ENCODE measurements at regions not wholly inside any gene's neighbourhood (a gene's known extent, or its start where the extent isn't known, plus 50 kb on each side); places are given as distances from the start of the nearest gene placed in this dataset.
"Not testable (repeated sequence)": the region's sequence is repeated elsewhere in the genome, so short reads cannot be mapped to it uniquely, and the experiment has no call there.

DNA sequence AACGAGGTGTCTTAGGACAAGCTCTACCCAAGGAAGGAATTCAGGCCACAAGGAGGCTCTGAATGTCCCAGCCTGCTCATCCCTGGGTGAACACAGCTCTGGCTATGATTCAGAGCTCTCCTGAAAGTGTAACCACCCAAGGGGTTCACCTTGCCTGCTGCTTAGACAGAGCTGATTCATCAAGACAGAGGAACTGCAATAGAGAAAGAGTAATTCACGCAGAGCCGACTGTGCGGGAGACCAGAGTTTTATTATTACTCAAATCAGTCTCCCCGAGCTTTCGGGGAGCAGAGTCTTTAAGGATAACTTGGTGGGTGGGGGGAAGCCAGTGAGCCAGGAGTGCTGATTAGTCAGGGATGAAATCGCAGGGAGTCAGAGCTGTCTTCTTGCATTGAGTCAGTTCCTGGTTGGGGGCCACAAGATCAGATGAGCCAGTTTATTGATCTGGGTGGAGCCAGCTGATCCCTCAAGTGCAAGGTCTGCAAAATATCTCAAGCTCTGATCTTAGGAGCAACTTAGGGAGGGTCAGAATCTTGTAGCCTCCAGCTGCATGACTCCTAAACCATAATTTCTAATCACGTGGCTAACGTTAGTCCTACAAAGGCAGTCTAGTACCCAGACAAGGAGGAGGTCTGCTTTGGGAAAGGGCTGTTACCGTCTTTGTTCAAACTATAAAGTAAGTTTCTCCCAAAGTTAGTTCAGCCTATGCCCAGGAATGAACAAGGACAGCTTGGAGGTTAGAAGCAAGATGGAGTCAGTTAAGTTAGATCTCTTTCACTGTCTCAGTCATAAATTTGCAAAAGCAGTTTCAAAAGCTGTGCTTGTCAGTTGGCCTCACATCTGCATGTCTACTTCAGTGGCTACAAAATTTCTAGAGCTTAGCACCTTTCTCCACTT lies 123.4 kb upstream of the DAPK1 start:
- H3K36me3 Mint-ChIP-seq; H3K36me3 ChIP-seq (ENCODE audit: control insufficient read depth in 2 of 2, extremely low read depth in 1 of 2, insufficient read depth in 1 of 2, low read length in 1 of 2); H3K27ac ChIP-seq (ENCODE audit: low read length); ATAC-seq (replicated peaks in 1 of 4); H3K4me3 ChIP-seq (ENCODE audit: control insufficient read depth in 1 of 2, extremely low read depth in 1 of 2, low read length in 1 of 2); H3K4me1 Mint-ChIP-seq; POLR2A ChIA-PET; H3K9me3 Mint-ChIP-seq; H3K27ac Mint-ChIP-seq; H3K4me3 Mint-ChIP-seq; H3K9me3 ChIP-seq; H3K4me1 ChIP-seq (ENCODE audit: control insufficient read depth in 1 of 2, extremely low read depth in 1 of 2, insufficient read depth in 2 of 2, low read length in 2 of 2); DNase-seq: not testable (repeated sequence)
- CTCF ChIA-PET = interaction anchor here (0.6 kb wide), 2 partner anchors 16 to 983 kb away, joined by 3 to 4 read pairs; no protein-coding TSS in a partner anchor
- peaks cover 0 to 20% of the 10 kb centered on the region in 2 experiments for H3K27me3 ChIP-seq (replicated peaks in 1 of 2; ENCODE audit: control insufficient read depth in 2 of 2, extremely low read depth in 1 of 2, insufficient read depth in 2 of 2, low read length in 1 of 2)
- peaks cover 15 to 20% of the 10 kb centered on the region in 2 donors for H3K27me3 Mint-ChIP-seq
- 56% methylated on average over 3 of the region's 10 CpGs for WGBS (ENCODE audit: insufficient coverage)

GRCh38 chr9:87375397-87376073 lies 122.1 kb upstream of the DAPK1 start:
- H3K36me3 Mint-ChIP-seq = no peaks in the 10 kb centered on the region
- Histone ChIP-seq H3K4me3 (ENCODE audit: control insufficient read depth in 1 of 2, extremely low read depth in 1 of 2, low read length in 1 of 2) (no peak overlapping the region), H3K4me1 (ENCODE audit: control insufficient read depth in 1 of 2, extremely low read depth in 1 of 2, insufficient read depth in 2 of 2, low read length in 2 of 2) (no peaks in the 10 kb centered on the region), H3K27ac (ENCODE audit: low read length) (no peak overlapping the region), H3K36me3 (ENCODE audit: control insufficient read depth in 2 of 2, extremely low read depth in 1 of 2, insufficient read depth in 1 of 2, low read length in 1 of 2) (no peaks in the 10 kb centered on the region), H3K9me3 (no peaks in the 10 kb centered on the region), H3K27me3 (replicated peaks in 1 of 2; ENCODE audit: control insufficient read depth in 2 of 2, extremely low read depth in 1 of 2, insufficient read depth in 2 of 2, low read length in 1 of 2) (peaks cover 0 to 17% of the 10 kb centered on the region in 2 experiments)
- WGBS (ENCODE audit: insufficient coverage) = 98% methylated on average over 4 of the region's 7 CpGs
- ATAC-seq (replicated peaks in 1 of 4) = no peak
- no peak for DNase-seq
- no peak overlapping the region for H3K4me3 Mint-ChIP-seq
- no peak overlapping the region for H3K27ac Mint-ChIP-seq
- peaks cover 9 to 15% of the 10 kb centered on the region in 2 donors for H3K27me3 Mint-ChIP-seq
- ChIA-PET POLR2A (no interaction called here), CTCF (no interaction called here)
- no peaks in the 10 kb centered on the region for H3K4me1 Mint-ChIP-seq
- no peaks in the 10 kb centered on the region for H3K9me3 Mint-ChIP-seq

DNA sequence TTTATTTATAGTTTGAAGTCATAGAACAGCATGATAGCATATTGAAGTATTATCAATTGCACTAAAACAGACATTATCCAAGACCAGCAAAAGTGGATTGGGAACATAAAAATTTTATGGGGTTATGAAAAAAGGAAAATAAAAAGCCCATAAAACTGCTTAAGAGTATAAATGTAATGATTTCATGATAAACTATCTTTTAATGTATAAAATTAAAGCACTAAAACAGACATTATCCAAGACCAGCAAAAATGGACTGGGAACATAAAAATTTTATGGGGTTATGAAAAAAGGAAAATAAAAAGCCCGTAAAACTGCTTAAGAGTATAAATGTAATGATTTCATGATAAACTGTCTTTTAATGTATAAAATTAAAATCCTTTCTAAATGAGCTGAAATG lies 119.0 kb upstream of the DAPK1 start:
- no CpG with 5 or more reads among the region's 1 CpG for WGBS (ENCODE audit: insufficient coverage)
- DNase-seq (no peak), ATAC-seq (replicated peaks in 1 of 4) (no peak)
- Mint-ChIP-seq H3K27me3 (peaks cover 5 to 12% of the 10 kb centered on the region in 2 donors), H3K27ac (no peak overlapping the region), H3K36me3 (no peaks in the 10 kb centered on the region), H3K4me1 (no peaks in the 10 kb centered on the region), H3K4me3 (no peak overlapping the region), H3K9me3 (no peaks in the 10 kb centered on the region)
- Histone ChIP-seq H3K4me1 (ENCODE audit: control insufficient read depth in 1 of 2, extremely low read depth in 1 of 2, insufficient read depth in 2 of 2, low read length in 2 of 2) (no peaks in the 10 kb centered on the region), H3K9me3 (no peaks in the 10 kb centered on the region), H3K36me3 (ENCODE audit: control insufficient read depth in 2 of 2, extremely low read depth in 1 of 2, insufficient read depth in 1 of 2, low read length in 1 of 2) (no peaks in the 10 kb centered on the region), H3K27ac (ENCODE audit: low read length) (no peak overlapping the region), H3K27me3 (replicated peaks in 1 of 2; ENCODE audit: control insufficient read depth in 2 of 2, extremely low read depth in 1 of 2, insufficient read depth in 2 of 2, low read length in 1 of 2) (peaks cover 0 to 3% of the 10 kb centered on the region in 2 experiments), H3K4me3 (ENCODE audit: control insufficient read depth in 1 of 2, extremely low read depth in 1 of 2, low read length in 1 of 2) (no peak overlapping the region)
- ChIA-PET POLR2A (no interaction called here), CTCF (no interaction called here)

DNA sequence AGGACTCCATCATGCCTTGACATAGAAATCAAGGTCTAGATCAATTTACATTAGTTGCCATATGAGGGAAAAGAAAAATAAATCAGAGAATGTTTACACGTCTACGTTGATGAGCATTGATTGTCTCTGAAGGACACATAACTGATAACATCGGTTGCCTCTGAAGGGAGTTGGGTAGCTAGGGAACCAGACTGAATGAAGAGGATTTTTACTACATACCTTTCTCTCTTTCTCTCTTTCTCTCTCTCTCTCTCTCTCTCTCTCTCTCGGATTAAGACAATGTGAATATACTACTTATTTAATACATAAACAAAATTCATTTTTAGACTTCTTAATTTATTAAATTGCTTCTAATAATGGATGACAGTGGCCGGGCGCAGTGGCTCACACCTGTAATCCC lies 118.4 kb upstream of the DAPK1 start:
- H3K4me1 Mint-ChIP-seq = no peaks in the 10 kb centered on the region
- CTCF ChIA-PET = no interaction called here
- Histone ChIP-seq H3K9me3 (no peaks in the 10 kb centered on the region), H3K27me3 (replicated peaks in 1 of 2; ENCODE audit: control insufficient read depth in 2 of 2, extremely low read depth in 1 of 2, insufficient read depth in 2 of 2, low read length in 1 of 2) (no peaks in the 10 kb centered on the region), H3K4me3 (ENCODE audit: control insufficient read depth in 1 of 2, extremely low read depth in 1 of 2, low read length in 1 of 2) (no peak overlapping the region), H3K4me1 (ENCODE audit: control insufficient read depth in 1 of 2, extremely low read depth in 1 of 2, insufficient read depth in 2 of 2, low read length in 2 of 2) (no peaks in the 10 kb centered on the region), H3K36me3 (ENCODE audit: control insufficient read depth in 2 of 2, extremely low read depth in 1 of 2, insufficient read depth in 1 of 2, low read length in 1 of 2) (no peaks in the 10 kb centered on the region), H3K27ac (ENCODE audit: low read length) (no peak overlapping the region)
- no CpG with 5 or more reads among the region's 6 CpGs for WGBS (ENCODE audit: insufficient coverage)
- ATAC-seq (replicated peaks in 1 of 4) (no peak), DNase-seq (no peak)
- POLR2A ChIA-PET = no interaction called here
- no peaks in the 10 kb centered on the region for H3K9me3 Mint-ChIP-seq
- no peak overlapping the region for H3K27ac Mint-ChIP-seq
- H3K4me3 Mint-ChIP-seq = no peak overlapping the region
- no peaks in the 10 kb centered on the region for H3K36me3 Mint-ChIP-seq
- peaks cover 5 to 6% of the 10 kb centered on the region in 2 donors for H3K27me3 Mint-ChIP-seq

- H3K4me1 ChIP-seq (ENCODE audit: control insufficient read depth in 1 of 2, extremely low read depth in 1 of 2, insufficient read depth in 2 of 2, low read length in 2 of 2) = no peaks in the 10 kb centered on the region
- no peak overlapping the region for H3K4me3 Mint-ChIP-seq
- no peak for ATAC-seq (replicated peaks in 1 of 4)
- no peaks in the 10 kb centered on the region for H3K36me3 Mint-ChIP-seq
- no peaks in the 10 kb centered on the region for H3K4me1 Mint-ChIP-seq
- DNase-seq = no peak
- H3K4me3 ChIP-seq (ENCODE audit: control insufficient read depth in 1 of 2, extremely low read depth in 1 of 2, low read length in 1 of 2) = no peak overlapping the region
- peaks cover 5 to 6% of the 10 kb centered on the region in 2 donors for H3K27me3 Mint-ChIP-seq
- ChIA-PET POLR2A (no interaction called here), CTCF (no interaction called here)
- H3K27ac Mint-ChIP-seq = no peak overlapping the region
- no peak overlapping the region for H3K27ac ChIP-seq (ENCODE audit: low read length)
- H3K9me3 ChIP-seq = no peaks in the 10 kb centered on the region
- H3K36me3 ChIP-seq (ENCODE audit: control insufficient read depth in 2 of 2, extremely low read depth in 1 of 2, insufficient read depth in 1 of 2, low read length in 1 of 2) = no peaks in the 10 kb centered on the region
- WGBS (ENCODE audit: insufficient coverage) = no CpG with 5 or more reads among the region's 4 CpGs
- peaks cover 0 to 2% of the 10 kb centered on the region in 2 experiments for H3K27me3 ChIP-seq (replicated peaks in 1 of 2; ENCODE audit: control insufficient read depth in 2 of 2, extremely low read depth in 1 of 2, insufficient read depth in 2 of 2, low read length in 1 of 2)
- no peaks in the 10 kb centered on the region for H3K9me3 Mint-ChIP-seq
Observed at GRCh38 chr9:87381050-87381711, 116.5 kb upstream of the DAPK1 start.

DNA sequence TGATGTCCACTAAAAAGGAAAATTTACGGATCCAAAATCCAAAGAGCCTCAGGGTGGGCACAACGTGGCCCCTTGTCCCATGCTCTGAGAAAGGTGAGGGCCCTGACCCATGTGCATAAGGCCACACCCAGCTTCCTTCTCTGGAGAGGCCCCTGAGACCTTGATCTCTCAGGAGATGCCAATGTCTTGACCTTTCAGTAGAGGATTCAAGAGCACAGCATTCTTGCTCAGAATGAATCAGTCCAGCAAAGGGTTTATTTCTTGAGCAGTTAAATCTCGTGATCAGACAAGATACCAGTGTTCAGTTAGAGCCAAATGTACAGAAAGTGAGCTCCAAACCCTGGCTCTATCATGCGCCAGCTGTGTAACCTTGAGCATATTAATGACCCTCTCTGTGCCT lies 115.9 kb upstream of the DAPK1 start:
- DNase-seq (no peak), ATAC-seq (replicated peaks in 1 of 4) (no peak)
- H3K9me3 Mint-ChIP-seq = no peaks in the 10 kb centered on the region
- H3K27ac ChIP-seq (ENCODE audit: low read length) = no peak overlapping the region
- 67% methylated on average over 4 of the region's 4 CpGs for WGBS (ENCODE audit: insufficient coverage)
- H3K4me3 ChIP-seq (ENCODE audit: control insufficient read depth in 1 of 2, extremely low read depth in 1 of 2, low read length in 1 of 2) = no peak overlapping the region
- ChIA-PET POLR2A (no interaction called here), CTCF (no interaction called here)
- no peaks in the 10 kb centered on the region for H3K36me3 Mint-ChIP-seq
- H3K27me3 ChIP-seq (replicated peaks in 1 of 2; ENCODE audit: control insufficient read depth in 2 of 2, extremely low read depth in 1 of 2, insufficient read depth in 2 of 2, low read length in 1 of 2) = peaks cover 0 to 2% of the 10 kb centered on the region in 2 experiments
- H3K4me1 ChIP-seq (ENCODE audit: control insufficient read depth in 1 of 2, extremely low read depth in 1 of 2, insufficient read depth in 2 of 2, low read length in 2 of 2) = no peaks in the 10 kb centered on the region
- no peaks in the 10 kb centered on the region for H3K4me1 Mint-ChIP-seq
- H3K9me3 ChIP-seq = no peaks in the 10 kb centered on the region
- peaks cover 3 to 4% of the 10 kb centered on the region in 2 donors for H3K27me3 Mint-ChIP-seq
- H3K36me3 ChIP-seq (ENCODE audit: control insufficient read depth in 2 of 2, extremely low read depth in 1 of 2, insufficient read depth in 1 of 2, low read length in 1 of 2) = no peaks in the 10 kb centered on the region
- no peak overlapping the region for H3K27ac Mint-ChIP-seq
- no peak overlapping the region for H3K4me3 Mint-ChIP-seq

Data from T-cell (primary cell).